ENCODE measurements at regions not wholly inside any gene's neighbourhood (a gene's known extent, or its start where the extent isn't known, plus 50 kb on each side); places are given as distances from the start of the nearest gene placed in this dataset.

DNA sequence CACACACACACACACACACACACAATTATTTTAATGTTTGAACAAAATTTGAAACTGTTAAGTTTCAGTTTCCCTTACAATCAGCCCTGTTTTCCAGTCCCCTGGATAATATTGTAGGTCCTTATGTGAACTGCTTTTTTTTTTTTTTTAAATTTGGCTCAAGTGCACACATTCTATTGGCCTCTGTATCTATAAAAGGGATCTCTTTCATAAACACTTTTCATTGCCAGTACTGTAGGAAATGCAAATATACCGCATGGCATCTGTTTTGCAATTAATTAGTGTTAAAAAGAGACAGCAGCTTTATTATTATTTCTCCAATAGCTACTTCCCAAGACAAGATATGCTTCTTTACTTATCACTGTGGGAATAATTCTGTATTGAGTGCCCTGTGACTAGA, 738.7 kb downstream of the EPHA4 start:
- DNase-seq = no peak

DNA sequence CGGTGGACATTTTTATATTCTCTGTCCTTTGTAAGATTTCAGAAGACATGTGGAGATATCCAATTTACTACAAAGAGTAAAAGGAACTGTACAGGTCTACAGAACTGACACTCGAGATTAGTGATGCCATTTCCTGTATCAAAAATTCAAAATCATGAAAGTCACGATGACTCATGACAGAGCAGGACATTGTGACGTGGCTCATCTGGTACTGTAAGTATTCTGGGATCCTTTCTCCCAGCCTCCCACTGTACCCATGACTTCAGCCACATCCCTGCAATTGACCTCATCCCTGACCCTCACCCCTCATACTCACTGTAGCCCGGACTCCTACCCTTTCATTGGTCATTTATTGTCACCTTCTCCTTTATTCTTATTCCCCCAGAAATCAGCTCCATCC, 736.5 kb downstream of the EPHA4 start:
- no peak for DNase-seq

DNA sequence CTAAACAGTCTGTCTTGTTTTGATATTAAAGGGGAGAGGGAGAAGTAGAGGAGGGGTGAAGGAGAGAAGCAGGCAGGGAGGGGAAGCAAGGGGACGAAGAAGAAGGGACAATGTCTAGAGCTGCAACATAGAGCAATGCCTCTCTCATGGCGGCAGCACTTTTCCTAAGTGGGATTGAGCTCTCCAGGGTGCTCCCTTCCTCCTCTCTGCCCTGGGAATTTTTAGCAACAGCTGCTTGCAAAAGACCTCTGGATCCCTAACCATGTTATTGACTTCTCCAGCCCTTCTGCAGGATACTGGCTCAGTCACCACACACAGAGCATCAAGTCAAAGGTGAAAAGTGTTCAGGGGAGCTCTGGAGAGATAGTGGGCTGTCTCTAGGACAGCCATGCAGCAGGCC, 734.9 kb downstream of the EPHA4 start:
- DNase-seq = no peak

DNA sequence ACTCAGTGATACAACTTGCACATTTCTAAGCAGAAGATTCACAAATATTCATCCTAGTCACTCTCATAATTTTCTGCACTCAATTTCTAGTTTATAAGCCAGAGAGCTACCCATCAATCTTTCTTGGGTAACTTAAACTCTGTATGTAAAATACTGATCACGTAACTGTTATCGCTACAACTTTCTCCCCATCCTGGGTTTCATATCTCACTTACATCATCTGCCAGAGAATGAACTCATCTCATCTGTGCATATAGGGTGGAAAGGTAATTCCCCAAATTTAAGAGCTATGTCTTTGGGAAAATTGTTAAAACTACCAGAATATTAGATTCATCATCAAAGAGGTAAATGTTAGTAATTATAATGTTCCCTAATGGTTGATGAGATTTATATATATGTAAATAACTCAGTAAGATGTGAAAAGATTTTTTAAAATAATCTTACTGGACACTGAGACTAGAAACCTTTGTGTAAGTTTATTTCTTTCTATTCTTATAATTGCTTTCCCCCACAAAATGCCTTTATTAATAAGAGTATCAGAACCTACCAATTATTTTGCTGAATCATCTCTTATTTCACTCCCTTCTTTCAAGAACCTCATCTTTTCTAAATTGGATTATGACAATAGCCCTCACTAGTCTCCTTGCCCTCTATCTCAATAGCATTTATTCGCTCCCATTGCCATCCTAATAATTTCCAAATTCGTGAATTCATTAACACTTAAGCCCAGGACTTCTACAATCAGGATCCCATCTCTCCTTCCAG, 729.0 kb downstream of the EPHA4 start:
- no peak for DNase-seq

DNA sequence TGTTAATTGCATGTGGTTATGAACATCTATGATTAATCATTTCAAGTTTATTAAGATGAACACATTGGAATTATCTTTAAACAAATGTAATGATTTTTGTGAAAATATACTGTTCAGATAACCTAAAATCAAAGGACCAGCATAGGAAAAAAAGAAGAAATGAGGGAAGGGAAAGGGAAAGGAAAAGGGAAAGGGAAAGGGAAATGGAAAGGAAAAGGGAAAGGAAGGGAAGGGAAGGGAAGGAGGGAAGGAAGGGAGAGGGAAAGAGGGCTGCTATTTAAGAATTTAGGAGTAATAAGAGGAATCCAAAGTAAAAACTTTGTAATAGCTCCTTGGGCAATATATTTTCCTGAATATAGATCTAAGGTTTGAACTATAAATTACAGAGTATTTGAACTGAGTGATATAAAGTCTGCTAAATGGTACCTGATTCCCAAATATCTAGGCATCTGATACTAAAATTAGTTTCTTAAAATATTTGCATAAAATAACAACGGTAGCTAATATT, 726.3 kb downstream of the EPHA4 start:
- DNase-seq = no peak

DNA sequence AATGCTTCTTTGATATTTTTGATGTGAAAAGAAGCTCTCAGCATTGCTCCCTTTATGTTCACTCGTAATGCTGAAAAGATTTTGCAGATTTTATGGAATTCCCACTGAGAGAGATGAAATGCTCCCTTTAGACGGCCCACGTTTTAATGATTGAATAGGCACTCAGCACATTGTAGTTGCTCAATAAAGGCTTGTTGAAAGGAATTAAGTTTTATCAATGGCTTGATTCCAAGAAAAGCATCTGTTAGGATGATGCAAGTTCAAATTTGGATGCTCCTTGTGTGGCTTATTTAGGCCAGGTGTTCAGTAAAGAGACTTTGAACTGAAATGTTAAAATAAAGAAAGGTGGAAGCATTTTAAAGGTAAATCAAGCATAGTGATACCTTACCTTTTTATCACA, 725.1 kb downstream of the EPHA4 start:
- DNase-seq = no peak

DNA sequence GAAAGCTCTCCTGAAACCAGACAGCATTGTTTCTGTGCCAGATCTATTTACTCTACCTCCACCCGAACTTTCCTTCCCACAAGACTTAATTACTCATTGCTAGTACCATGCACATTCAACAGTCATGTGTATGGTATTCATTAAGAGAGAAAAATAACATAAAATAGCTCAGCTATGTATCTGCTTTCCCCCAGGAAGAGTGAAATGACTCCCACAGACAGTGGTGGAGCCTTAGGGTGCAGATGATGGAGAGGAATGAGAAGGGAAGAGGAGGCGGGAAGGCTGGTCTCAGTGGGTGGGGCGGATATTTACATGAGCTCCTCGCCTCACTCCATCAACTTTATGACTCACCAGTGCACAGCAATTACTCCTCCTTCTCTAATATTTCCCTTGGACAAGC, 724.5 kb downstream of the EPHA4 start:
- DNase-seq = no peak

DNA sequence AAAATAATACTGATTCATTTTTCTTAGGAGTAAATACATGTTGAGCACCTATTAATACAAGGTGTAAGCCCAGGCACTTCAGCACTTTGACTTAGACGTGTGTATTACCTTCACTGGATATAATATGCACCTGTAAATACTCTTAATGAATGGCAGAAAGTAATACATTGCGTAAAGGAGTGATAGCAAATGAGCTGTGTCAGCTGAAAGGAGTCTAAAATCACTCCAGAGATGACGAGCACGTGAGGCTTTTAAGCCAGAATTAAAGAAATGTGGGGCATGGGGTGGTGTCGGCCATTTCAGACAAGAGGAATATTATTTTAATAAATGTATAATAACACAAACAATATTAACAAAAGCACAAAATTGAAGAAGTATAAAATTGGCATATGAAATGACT, 722.7 kb downstream of the EPHA4 start:
- DNase-seq = no peak

DNA sequence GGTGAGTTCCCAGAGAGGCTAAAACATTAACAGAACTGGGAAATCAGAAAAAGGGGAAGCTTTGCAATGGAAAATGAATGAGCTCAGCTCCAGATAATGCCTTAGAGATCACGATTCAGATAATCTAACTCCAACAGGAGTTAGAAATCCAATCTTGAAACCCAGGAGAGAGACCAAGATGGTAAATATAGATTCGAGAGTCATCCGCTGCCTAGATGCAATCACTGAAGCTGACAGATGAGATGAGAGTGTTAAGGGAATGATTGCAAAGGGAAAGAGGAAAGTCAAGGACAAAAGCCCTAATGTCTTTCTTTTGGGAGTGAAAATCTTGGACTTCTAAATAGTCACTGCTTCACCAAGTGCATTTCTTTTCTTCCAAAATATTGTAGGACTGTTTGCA, 722.0 kb downstream of the EPHA4 start:
- DNase-seq = no peak

DNA sequence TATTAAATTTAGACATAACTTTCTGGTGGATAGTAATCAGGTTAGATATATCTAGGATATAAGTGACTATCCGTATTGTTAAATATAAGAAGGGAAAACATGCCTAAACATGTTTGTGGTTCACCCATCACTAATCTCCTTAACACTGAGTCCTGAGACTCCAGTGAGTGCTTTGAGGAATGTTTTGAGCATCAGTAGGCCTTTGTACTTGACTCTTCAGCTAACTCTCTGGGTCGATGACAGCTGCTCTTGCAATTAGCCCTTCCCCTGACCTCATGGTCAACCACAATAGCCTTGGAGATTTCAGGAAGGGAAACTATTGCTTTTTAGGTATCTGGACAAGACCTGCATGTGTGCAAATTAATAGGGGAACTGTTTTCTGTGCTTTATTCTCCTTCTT, 716.8 kb downstream of the EPHA4 start:
- peak; percentile 8 for DNase-seq

DNA sequence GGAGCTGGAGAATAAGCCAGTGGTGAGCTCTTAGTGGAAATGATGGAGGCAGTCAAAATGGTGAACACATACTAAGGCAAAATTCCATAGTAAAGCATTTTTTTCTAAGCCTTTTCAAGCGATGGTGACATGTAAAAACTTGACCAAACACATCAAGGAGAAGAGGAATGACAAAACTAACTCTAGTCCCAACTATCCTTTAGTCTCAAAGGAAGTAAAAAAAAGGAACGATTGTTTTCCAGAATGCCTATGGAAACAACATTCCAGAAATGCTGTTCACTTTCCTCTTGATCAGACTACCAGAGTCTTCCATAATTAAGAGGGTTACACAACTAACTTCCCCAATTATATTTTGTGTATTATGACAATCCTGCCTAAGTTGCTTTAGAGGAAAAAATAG, 715.6 kb downstream of the EPHA4 start:
- DNase-seq = no peak

DNA sequence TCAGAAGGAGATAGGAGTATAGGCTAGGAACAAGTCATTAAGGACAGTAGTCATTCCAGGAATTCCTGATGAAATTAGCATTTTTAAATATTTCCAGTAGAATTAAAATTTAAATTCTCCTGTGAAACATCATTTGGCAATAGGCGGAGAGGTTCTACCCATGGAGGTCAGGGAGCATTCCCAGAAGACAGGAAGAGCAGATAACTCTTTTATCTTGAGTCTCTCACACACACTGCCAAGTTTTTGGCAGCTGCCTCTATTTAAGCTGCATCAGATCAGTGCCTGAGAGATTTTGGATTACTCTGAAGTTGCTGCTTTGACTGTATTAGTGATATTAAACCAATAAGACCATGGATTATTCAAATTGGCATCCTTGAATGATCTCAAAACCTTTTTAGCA, 714.7 kb downstream of the EPHA4 start:
- DNase-seq = no peak

DNA sequence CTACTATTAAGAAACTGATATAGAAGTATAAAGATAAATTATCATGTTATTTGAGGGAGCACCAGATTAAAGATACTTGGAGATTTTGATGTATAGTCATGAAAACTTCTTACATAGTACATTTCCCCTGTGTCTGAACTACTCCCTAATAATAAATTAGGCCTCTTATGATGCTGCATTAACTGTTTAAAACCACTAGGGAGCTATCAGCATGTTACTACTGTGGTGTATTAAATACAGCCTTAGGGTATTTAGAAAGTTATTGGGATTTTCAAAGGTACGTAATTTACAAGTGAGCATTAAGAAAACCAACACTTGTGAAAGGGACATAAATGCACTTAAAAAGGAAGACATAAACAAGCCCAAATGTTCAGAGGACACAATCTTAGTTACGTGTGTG, 714.0 kb downstream of the EPHA4 start:
- DNase-seq = no peak

DNA sequence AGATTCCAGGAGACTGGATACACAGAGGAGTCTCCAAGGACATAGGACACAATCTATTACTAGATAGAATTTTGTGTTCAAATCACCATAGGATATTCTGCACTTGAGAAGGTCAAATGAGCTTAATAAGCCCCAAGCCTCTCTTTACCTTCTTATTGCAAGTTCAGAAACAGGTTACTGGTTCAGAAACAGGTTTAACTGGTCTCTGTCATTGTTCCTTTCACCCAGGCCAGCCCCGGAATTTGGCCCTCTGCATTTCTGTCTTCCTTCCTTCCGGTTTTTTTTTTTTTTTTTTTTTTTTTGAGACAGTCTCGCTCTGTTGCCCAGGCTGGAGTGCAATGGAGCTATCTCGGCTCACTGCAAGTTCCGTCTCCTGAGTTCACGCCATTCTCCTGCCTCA, 700.2 kb downstream of the EPHA4 start:
- DNase-seq = no peak

DNA sequence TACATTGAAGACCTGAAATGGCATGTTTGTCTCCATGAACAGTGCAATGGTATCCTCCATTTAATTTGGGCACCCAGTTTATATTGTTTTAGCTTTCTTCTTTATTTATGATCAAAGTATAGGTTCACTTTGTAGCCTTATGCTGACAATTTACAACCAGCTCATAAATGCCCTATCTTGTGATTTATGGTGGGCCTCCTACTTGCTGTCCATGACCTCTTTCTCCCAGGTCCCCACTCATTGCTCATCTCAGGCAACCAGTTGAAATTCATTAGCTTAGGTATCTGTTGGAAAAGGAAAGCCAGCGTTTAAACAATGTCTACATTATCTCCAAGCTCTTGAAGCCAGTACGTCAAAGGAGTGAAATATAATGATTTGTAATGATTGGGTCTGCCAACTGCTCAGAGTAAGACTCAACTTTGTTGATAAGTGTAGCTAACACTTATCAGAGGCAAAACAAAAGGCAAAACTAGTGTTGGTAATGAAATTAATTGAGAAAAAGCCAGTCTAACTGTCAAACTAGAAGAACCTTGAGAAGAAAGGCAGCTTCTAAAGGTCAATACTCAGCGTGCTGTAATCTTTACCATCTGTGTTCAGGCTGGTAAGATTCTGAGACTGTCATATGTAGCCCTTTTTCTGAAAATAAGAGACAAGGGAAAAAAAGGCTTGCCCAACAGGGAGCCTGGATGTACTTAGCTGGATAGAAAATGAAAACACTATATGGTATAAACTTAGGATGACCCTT, 695.9 kb downstream of the EPHA4 start:
- no peak for DNase-seq

DNA sequence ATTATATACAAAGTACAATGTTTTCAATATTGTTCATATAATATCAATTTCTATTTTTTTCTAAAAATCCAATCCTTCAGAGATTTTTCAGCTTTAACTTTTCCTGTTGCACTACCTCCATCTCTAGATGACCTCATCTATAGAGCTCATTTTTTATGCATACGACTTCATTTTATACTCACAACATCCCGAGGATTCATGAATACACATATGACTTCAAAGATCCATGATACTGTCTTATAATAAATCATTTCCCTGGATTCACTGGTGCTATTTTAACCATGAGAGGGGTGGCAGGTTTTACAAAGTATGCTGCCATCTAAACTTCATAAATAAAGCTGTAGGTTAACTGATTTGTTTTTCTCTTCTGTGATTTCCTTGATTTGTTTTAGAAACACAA, 694.6 kb downstream of the EPHA4 start:
- no peak for DNase-seq

DNA sequence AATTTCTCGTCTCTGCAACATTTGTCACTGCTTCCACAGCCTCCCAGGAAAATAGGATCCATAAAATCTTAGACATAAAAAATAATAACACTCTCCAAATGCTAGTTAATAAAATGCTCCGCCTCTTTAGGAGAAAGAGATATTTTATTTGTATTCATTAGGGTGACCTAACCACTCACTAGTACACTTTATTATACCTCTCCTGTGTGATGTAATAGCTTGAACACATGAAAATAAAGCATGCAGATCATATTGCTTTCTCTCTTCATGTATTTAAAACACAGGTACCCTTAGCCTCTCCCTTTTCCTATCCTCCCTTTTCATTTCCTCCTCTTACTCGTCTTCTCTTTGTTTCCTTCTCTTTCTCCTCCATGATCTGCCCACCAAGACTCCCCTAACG, 694.2 kb downstream of the EPHA4 start:
- no peak for DNase-seq

DNA sequence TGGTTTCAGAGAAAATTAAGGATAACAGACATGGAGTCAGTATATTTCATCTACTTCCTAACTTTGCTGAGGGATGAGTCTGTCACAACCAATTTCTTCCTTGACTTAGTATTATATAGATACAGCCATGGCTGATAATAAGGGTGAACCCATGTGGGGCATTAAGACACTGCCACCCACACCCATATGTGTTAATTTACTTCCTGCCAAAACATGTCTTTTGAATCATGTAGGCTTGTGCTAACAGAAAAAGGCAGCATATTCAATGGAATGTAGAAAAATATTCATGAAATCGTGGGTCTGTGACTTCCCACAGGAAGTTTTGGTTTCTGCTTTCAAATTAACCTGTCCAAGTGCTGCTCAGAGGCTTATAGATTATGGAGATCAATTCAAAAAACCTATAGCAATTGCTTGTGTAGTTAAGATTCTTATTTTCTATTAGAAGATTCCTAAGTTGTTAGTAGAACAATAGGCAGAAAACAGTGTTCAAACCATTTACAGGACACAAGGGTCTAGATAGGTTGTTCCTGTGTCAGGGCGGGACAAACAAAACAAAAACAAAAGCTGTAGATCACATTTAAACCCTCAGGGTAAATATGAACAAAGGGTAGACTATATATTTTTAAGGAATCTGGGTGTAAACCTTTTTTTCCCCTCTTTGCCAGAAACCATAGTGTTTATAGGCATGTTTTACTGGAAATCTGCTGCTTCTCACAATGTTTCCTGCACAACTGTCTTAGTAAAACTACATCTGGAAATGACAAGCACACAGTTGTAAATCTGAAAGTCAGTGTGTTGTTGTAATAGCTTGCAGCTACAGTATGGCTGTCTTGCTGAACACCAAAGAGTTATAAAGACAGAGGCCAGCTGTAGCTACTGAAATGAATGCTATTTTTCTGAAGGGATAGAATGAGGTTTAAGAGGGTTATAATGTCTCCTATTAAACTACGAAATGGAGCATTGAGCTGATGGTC, 691.2 kb downstream of the EPHA4 start:
- no peak for DNase-seq

DNA sequence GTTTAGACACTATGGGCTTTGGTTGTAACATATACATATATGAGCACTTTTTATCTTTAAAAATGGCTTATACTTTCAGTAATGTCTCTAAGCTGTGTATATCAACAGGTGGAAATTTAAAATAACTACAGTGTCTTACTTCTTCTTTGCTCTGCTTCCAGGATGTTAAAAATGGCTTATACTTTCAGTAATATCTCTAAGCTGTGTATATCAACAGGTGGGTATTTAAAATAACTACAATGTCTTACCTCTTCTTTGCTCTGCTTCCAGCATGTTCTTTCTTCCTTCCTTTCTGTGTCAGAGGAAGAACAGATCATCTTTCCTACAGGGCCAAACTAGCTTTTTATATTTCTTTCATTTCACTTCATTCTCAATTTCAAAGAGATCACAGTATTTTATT, 689.6 kb downstream of the EPHA4 start:
- DNase-seq = no peak

DNA sequence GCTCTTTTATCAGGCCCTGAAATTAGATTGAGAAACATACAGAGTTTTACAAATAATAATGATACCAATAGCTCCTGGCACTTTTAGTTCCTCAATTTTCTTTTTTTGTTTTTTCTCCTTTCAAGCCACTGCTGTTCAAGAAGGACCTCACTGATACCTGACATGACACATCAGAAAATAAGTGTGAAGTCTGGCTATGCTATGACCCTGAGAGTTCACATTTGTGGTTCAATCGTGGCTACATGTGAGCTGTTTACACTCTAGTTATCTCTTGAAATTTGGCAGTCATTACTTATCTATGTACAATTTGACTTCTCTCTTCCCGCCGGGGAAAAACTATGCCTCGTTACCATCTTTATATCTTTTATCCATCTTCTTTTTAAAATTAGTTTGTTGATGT, 686.5 kb downstream of the EPHA4 start:
- no peak for DNase-seq

DNA sequence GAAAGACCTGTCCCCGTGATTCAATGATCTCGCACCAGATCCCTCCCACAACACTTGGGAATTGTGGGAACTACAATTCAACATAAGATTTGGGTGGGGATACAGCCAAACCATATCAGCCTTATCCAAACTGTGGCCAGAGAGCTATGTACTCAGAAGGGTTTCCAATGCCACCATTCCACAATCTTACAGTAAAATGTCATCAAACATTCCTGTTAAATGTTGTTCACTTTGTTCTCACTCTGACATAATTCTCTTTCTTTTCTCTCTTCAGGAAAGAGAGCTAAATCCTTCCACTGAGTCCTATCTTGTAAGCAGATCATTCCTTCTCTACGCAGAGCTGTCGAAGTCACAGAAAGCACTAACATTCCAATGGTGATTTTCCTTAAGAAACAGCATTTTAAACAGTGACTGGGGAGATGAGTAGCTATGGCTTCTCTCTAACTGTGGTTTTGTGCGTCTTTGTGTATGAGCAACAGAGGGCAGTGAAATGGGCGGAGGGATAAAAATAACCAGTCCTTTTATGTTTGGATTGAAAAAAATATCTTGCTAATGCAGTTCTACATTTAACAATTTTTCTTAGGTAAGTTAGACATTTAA, 684.7 kb downstream of the EPHA4 start:
- DNase-seq = no peak

DNA sequence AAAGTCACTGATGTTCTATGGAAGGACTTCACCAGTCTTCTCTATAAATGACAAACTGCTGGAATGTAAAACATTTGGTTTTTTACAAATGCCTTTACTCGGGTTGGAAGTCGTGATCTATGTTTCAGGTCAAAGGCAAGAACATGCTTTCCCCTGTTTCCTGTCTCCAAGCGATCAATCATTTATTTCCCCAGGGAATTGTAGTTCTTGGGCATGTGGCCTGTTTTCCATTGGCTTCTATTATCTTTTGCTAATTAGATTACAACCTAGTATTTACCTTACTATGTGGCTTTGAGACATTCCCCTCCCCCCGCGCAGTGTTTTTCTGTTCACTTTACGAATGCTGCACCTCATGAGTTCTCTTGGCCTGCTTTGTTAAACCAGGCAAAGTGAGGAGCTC, 684.2 kb downstream of the EPHA4 start:
- DNase-seq = peak; percentile 3

DNA sequence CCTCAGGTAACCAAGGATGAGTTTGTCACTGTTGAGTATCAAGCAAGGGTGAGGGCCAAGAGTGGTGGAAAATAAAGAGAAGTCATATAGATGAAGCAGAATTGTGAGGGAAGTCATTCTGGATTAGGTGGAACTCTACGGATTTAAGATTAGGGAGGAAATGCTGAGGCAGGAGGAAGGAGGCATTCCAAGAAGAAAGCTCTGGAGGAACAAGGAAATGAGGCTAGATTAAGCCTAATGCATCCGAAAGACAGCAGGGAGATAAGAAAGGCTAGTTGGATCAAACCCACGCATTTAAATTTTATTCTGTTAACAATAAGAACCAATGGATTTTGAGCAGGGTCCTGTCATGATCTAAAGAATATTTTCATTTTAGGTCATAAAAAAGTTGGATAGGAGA, 681.2 kb downstream of the EPHA4 start:
- DNase-seq = no peak
